GM12891 (cell line): ENCODE measurements at regions not wholly inside any gene's neighbourhood (a gene's known extent, or its start where the extent isn't known, plus 50 kb on each side); places are given as distances from the start of the nearest gene placed in this dataset.

Source experiments
- DNase-seq: peaks from one replicate; pipeline ENCODE4 v3.0.0; 2011; ENCODE audit warnings: low spot score; ENCODE audit not compliant: insufficient read length
- FAIRE-seq: peaks from 2 replicates; lab custom pipeline; 2011; peaks lifted over from hg19 to GRCh38; lab: Jason Lieb, UNC
- PAX5 ChIP-seq: IDR thresholded peaks from 2 replicates; pipeline ENCODE4 v1.6.1; 2011; ENCODE audit warnings: low read length, moderate library complexity, mild to moderate bottlenecking; ENCODE audit not compliant: insufficient read depth, severe bottlenecking
- POLR2A ChIP-seq: IDR thresholded peaks from 2 replicates; pipeline ENCODE4 v1.6.1; 2011; ENCODE audit warnings: low read depth, low read length, control low read depth
- POLR2AphosphoS5 ChIP-seq: IDR thresholded peaks from 2 replicates; pipeline ENCODE4 v1.6.1; 2011; ENCODE audit warnings: low read depth, low read length, control low read depth
- POU2F2 ChIP-seq: IDR thresholded peaks from 2 replicates; pipeline ENCODE4 v1.6.1; 2011; ENCODE audit warnings: low read depth, mild to moderate bottlenecking, control low read depth, low read length, moderate library complexity
- SPI1 ChIP-seq: IDR thresholded peaks from 2 replicates; pipeline ENCODE4 v1.6.1; 2011; ENCODE audit warnings: low read depth, low read length, control low read depth
- TAF1 ChIP-seq: IDR thresholded peaks from 2 replicates; pipeline ENCODE4 v1.6.1; 2011; ENCODE audit warnings: low read depth, low read length, control low read depth

DNA sequence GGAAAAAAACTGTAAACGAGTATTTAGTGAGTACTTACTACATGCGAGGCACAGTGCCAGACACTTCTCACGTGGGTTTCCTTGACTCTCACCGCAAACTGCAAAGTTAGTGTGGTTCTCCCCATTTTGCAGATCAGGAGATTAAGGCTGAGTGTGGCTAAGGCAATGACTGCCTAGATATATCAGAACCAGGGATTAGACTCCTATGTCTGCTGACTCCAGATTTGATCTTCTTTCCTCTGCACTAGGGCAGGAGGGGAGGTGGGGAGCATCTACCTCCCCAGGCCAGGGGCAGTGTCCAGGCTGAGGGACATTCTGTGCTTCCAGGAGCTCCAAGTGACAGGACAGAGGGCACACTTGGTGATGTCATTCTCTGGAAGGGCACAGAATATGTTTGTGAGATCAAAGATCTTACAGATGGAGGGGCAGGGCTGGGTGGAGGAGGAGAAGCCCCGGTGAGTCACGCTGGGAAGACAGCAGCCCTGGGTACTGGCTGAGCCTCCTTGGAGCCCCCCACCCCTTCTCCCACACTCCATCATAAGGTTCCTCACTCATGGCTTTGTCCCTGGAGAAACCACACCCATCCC lies 92.4 kb downstream of the RHOB start:
- FAIRE-seq (no peak), DNase-seq (no peak)
- TF ChIP-seq POU2F2 (no peak), SPI1 (no peak), POLR2A (no peak), TAF1 (no peak), POLR2AphosphoS5 (no peak), PAX5 (no peak)

DNA sequence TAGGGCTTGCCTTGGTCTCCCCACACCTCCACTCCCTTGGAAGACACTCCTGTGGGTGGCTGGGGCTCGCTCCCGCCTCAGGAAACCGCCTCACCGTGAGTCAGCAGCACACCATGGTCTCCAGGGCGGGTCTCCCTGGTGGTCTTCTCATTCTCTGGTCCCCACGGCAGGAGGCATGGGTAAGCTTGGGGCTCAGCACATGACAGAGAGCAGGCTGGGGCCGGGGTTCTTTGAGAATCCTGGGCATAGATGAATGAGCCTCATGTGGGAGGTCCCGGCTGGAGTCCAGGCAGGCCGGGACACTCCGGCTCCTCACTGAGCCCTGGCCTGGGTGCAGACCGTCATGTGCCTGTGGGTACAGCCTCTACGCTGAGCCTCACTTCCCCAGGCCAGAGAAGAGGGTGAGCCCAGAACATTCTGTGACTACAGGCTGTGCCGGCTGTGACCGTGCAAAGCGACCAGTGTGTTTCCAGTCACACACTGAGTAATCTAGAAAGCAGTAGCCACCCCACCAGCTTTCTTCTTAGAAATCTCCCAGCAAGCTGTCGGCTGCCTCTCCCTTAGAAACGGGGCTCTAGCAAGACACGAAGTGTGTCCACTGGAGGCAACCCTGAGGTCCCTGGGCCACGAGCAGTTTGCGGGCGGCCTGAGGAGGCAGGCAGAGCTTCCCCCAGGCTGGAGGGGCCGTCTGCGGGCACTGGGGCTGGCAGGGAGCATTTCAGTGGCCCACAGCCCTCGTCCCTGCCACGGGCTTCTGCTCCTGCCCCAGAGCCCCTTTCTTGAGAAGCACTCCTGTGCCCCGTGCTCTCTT lies 93.1 kb downstream of the RHOB start:
- TF ChIP-seq TAF1, result no peak
- no peak for TF ChIP-seq SPI1
- TF ChIP-seq POLR2A, result no peak
- no peak for TF ChIP-seq POLR2AphosphoS5
- no peak for TF ChIP-seq POU2F2
- TF ChIP-seq PAX5, result no peak
- FAIRE-seq (no peak), DNase-seq (no peak)

DNA sequence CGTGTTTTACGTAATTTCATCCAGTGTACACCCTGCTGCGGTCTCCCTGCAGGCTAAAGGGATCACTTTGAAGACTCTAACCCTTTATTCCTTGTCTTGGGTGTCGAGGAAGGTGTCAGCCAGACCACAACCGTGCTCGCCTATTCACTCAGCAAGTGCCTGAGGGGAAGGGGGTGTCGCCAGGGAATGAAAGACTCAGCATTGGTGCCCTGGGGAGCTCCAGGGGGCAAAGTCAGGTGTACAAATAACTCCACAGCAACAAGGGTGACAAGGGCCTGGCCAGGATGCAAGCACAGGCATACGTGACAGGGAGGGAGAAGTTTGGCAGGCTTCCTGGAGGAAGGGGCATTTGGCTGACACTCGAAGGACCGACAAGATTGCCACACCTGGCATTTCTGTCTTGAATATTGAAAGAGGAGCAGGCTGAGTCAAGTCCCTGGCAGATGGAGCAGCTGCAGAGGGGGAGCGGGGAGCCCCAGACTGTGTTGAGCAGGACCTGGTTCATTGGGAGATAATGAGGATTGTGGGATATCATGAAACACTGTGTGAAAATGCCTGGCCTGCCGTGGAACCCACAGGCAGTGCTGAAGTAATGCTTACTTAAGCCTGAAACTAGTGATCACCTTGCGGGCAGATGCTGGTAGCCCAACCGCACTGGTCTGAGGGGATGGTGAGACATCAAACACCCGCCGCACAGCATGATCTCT lies 93.9 kb downstream of the RHOB start:
- FAIRE-seq (no peak), DNase-seq (no peak)
- TF ChIP-seq POLR2A, result no peak
- TF ChIP-seq PAX5, result no peak
- no peak for TF ChIP-seq POU2F2
- no peak for TF ChIP-seq POLR2AphosphoS5
- TF ChIP-seq TAF1, result no peak
- no peak for TF ChIP-seq SPI1

GRCh38 chr2:20541294-20541640 lies 94.4 kb downstream of the RHOB start:
- DNase-seq, result no peak
- no peak for FAIRE-seq

DNA sequence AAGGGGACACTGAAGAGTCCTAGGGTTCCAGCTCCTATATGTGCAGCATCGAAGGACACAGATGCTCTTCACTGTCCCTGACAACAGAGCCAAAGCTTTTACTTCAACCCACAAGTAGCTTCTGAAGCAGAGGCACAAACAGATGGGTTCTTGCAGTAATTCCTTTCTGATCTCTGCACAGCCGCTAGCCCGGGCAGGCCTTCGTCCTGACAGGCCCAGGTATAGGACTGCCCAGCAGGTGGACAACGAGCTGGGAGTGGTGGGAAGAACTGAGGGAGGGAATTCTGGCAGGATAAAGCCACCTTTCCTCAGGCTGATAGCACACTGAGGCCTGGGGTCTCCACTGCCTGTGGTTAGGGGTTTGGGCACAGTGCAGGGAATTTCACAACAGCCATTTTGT lies 94.8 kb downstream of the RHOB start:
- TF ChIP-seq PAX5 (no peak), SPI1 (no peak), POU2F2 (no peak), POLR2AphosphoS5 (no peak), POLR2A (no peak), TAF1 (no peak)
- no peak for DNase-seq
- FAIRE-seq, result no peak

More at GRCh38 chr2:20541294-20541640, 94.4 kb downstream of the RHOB start:
- no peak for TF ChIP-seq SPI1
- no peak for TF ChIP-seq POLR2A
- no peak for TF ChIP-seq POU2F2
- TF ChIP-seq POLR2AphosphoS5, result no peak
- TF ChIP-seq TAF1, result no peak
- TF ChIP-seq PAX5, result no peak

GRCh38 chr2:20542269-20542668 lies 95.4 kb downstream of the RHOB start:
- no peak for FAIRE-seq

DNA sequence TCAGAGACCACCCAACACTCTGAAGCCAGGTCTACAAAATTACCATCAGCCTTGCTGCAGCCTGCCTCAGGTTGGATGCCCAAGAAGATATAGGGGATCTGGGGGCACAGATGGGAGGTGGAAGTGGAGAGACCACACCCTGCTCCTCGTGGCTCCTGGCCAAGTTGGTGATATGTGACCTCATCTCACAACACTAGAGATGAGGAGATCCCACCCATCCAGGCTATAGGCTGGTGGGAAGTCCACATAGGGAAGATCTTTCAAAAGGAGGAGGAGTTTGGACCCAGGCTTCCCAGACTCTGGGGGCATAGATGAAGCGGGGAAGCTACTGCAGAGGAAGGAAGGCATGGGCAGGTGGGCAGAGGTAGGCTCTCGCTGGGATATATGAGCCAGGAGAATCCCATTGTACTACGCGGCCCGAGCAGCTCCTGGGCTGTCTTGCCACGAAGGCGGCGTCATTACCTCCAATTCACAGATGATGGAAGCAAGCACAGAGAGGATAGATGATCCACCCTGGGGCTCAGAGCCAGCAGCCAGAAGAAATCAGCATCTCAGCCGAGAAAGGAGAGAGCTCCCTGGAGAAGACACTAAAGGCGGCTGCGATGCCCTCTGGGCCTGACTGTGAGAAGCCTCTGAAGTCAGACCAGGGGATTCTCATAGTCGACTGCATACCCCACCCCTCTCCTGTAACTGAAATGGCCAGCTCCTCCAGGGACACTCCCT lies 96.0 kb downstream of the RHOB start:
- DNase-seq (no peak), FAIRE-seq (no peak)
- TF ChIP-seq POU2F2, result no peak
- TF ChIP-seq SPI1, result no peak
- no peak for TF ChIP-seq PAX5
- no peak for TF ChIP-seq TAF1
- no peak for TF ChIP-seq POLR2AphosphoS5
- TF ChIP-seq POLR2A, result no peak

More at GRCh38 chr2:20542269-20542668, 95.4 kb downstream of the RHOB start:
- DNase-seq, result no peak
- TF ChIP-seq POLR2AphosphoS5 (no peak), SPI1 (no peak)

DNA sequence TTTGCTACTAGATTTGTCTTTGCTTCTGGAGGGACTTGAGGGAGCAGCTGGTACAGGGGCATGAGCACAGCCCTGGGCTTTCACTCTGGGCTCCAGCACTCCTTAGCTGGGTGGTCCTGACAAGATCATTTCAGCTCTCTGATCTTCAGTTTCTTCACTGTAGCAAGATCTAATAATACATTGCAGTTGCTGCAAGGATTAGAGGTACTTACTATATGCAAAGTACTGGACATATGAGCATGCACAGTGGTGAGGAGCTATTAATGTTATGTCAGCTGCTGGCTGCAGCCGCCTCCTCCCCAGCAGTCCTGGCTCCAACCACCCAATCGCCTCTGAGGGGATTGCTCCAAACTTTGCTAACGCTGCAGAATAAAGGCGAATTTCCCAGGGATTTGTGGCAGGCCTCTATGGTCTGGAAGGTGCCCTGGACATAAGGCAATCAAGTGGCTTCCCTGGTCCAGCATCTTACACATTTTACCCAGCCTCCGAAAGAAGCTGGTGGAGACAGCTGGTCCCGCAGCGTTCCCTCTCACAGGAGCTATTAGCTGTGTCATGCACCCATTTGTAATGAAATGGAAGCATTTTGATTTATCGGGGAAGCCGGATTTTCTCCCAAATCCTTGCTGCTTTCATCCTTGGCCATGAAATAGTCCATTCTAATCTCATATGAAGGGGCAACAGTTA lies 96.7 kb downstream of the RHOB start:
- DNase-seq, result no peak
- FAIRE-seq, result no peak
- TF ChIP-seq POLR2A (no peak), PAX5 (no peak), SPI1 (no peak), POU2F2 (no peak), TAF1 (no peak), POLR2AphosphoS5 (no peak)
